Activated CD8-positive, alpha-beta T cell treated with anti-CD3 and anti-CD28 coated beads, Interleukin-2, amount 10 ng/mL, durations not matched to agents 7 days and 5 days (primary cell): ENCODE measurements at regions not wholly inside any gene's neighbourhood (a gene's known extent, or its start where the extent isn't known, plus 50 kb on each side); places are given as distances from the start of the nearest gene placed in this dataset.
"Not testable (repeated sequence)": the region's sequence is repeated elsewhere in the genome, so short reads cannot be mapped to it uniquely, and the experiment has no call there.

ENCODE experiments used
- ATAC-seq: fragments of 150-1000 bp; cut with Tn5 transposase; one replicate; pipeline ENCODE4 v1.10.0; 2021; ENCODE audit warnings: moderate library complexity
- CTCF ChIA-PET: fragments of 350-600 bp; sonication (Branson Sonifier 250); formaldehyde crosslinking; loops from one replicate; lab custom pipeline; 2021; ENCODE audit warnings: antibody characterized with exemption; lab: Charles Lee
- POLR2A ChIA-PET: fragments of 350-600 bp; sonication (Branson Sonifier 250); formaldehyde crosslinking; loops from one replicate; lab custom pipeline; 2021; ENCODE audit warnings: antibody characterized with exemption; lab: Charles Lee
- DNase-seq: peaks from one replicate; pipeline ENCODE4 v3.0.0-alpha.2; 2020
- H3K27ac Mint-ChIP-seq: one replicate; pipeline ENCODE4 v1.8.0; 2021; ENCODE audit warnings: mild to moderate bottlenecking, mixed read lengths
- H3K27me3 Mint-ChIP-seq: one replicate; pipeline ENCODE4 v1.8.0; 2021; ENCODE audit warnings: low read depth, mixed read lengths
- H3K36me3 Mint-ChIP-seq: one replicate; pipeline ENCODE4 v1.8.0; 2021; ENCODE audit warnings: low read depth, mixed read lengths
- H3K4me1 Mint-ChIP-seq: one replicate; pipeline ENCODE4 v1.8.0; 2021; ENCODE audit warnings: low read depth, mixed read lengths
- H3K4me3 Mint-ChIP-seq: one replicate; pipeline ENCODE4 v1.8.0; 2021; ENCODE audit warnings: mild to moderate bottlenecking, mixed read lengths
- H3K9me3 Mint-ChIP-seq: one replicate; pipeline ENCODE4 v1.8.0; 2022; ENCODE audit warnings: mixed read lengths; ENCODE audit not compliant: insufficient read depth

GRCh38 chr2:160613466-160614153, 120.0 kb upstream of the RBMS1 start:
- no peak for DNase-seq
- CTCF ChIA-PET: no interaction called here
- Mint-ChIP-seq H3K27me3 (peaks cover 2% of the 10 kb centered on the region), H3K27ac (no peak overlapping the region), H3K4me3 (no peak overlapping the region), H3K4me1 (peaks cover 8% of the 10 kb centered on the region), H3K36me3 (peaks cover 3% of the 10 kb centered on the region), H3K9me3 (peaks cover 12% of the 10 kb centered on the region)
- POLR2A ChIA-PET: no interaction called here
- no peak for ATAC-seq

- Mint-ChIP-seq H3K27me3 (peaks cover 2% of the 10 kb centered on the region), H3K4me1 (peaks cover 8% of the 10 kb centered on the region), H3K36me3 (peaks cover 3% of the 10 kb centered on the region), H3K9me3 (peaks cover 12% of the 10 kb centered on the region), H3K4me3 (no peak overlapping the region), H3K27ac (no peak overlapping the region)
- DNase-seq (no peak), ATAC-seq (no peak)
- CTCF ChIA-PET: no interaction called here
- POLR2A ChIA-PET: no interaction called here
Observed at GRCh38 chr2:160614391-160614790, 120.8 kb upstream of the RBMS1 start.

GRCh38 chr2:160615706-160616105, 122.1 kb upstream of the RBMS1 start:
- H3K4me1 Mint-ChIP-seq: peaks cover 8% of the 10 kb centered on the region
- H3K4me3 Mint-ChIP-seq: no peak overlapping the region
- ATAC-seq: no peak
- ChIA-PET POLR2A (no interaction called here), CTCF (no interaction called here)
- H3K9me3 Mint-ChIP-seq: peaks cover 12% of the 10 kb centered on the region
- peaks cover 3% of the 10 kb centered on the region for H3K36me3 Mint-ChIP-seq
- H3K27ac Mint-ChIP-seq: no peak overlapping the region
- DNase-seq: no peak
- H3K27me3 Mint-ChIP-seq: peaks cover 2% of the 10 kb centered on the region

- ChIA-PET CTCF (no interaction called here), POLR2A (no interaction called here)
- Mint-ChIP-seq H3K27ac (no peak overlapping the region), H3K4me1 (peaks cover 8% of the 10 kb centered on the region), H3K36me3 (peaks cover 3% of the 10 kb centered on the region), H3K9me3 (peaks cover 12% of the 10 kb centered on the region), H3K27me3 (peaks cover 2% of the 10 kb centered on the region), H3K4me3 (no peak overlapping the region)
- ATAC-seq (no peak), DNase-seq (no peak)
Observed at GRCh38 chr2:160616149-160616548, 122.5 kb upstream of the RBMS1 start.

GRCh38 chr2:160621748-160622147, 128.1 kb upstream of the RBMS1 start:
- Mint-ChIP-seq H3K36me3 (no peaks in the 10 kb centered on the region), H3K4me1 (no peaks in the 10 kb centered on the region), H3K9me3 (no peaks in the 10 kb centered on the region), H3K27me3 (no peaks in the 10 kb centered on the region), H3K4me3 (no peak overlapping the region), H3K27ac (no peak overlapping the region)
- ChIA-PET POLR2A (no interaction called here), CTCF (no interaction called here)
- ATAC-seq (no peak), DNase-seq (no peak)

- ATAC-seq, H3K27ac Mint-ChIP-seq, H3K36me3 Mint-ChIP-seq, H3K27me3 Mint-ChIP-seq, POLR2A ChIA-PET, H3K4me1 Mint-ChIP-seq, CTCF ChIA-PET, H3K9me3 Mint-ChIP-seq, DNase-seq, H3K4me3 Mint-ChIP-seq: not testable (repeated sequence)
Observed at GRCh38 chr2:160628020-160628637, 134.5 kb upstream of the RBMS1 start.

- no peak for DNase-seq
- no peaks in the 10 kb centered on the region for H3K27me3 Mint-ChIP-seq
- H3K27ac Mint-ChIP-seq: no peak overlapping the region
- no peaks in the 10 kb centered on the region for H3K36me3 Mint-ChIP-seq
- no peaks in the 10 kb centered on the region for H3K9me3 Mint-ChIP-seq
- no peak for ATAC-seq
- H3K4me1 Mint-ChIP-seq: no peaks in the 10 kb centered on the region
- POLR2A ChIA-PET: no interaction called here
- CTCF ChIA-PET: no interaction called here
- H3K4me3 Mint-ChIP-seq: no peak overlapping the region
Observed at GRCh38 chr2:160628811-160629210, 135.2 kb upstream of the RBMS1 start.

GRCh38 chr2:160630801-160631590, 137.4 kb upstream of the RBMS1 start:
- H3K4me1 Mint-ChIP-seq: no peaks in the 10 kb centered on the region
- H3K27ac Mint-ChIP-seq: no peak overlapping the region
- no peaks in the 10 kb centered on the region for H3K36me3 Mint-ChIP-seq
- H3K27me3 Mint-ChIP-seq: no peaks in the 10 kb centered on the region
- ChIA-PET POLR2A (interaction anchor here (0.8 kb wide), 1 partner anchor 19 kb away, joined by 3 read pairs; no protein-coding TSS in a partner anchor), CTCF (no interaction called here)
- H3K4me3 Mint-ChIP-seq: no peak overlapping the region
- no peak for DNase-seq
- H3K9me3 Mint-ChIP-seq: no peaks in the 10 kb centered on the region
- ATAC-seq: no peak

- CTCF ChIA-PET: no interaction called here
- Mint-ChIP-seq H3K4me3 (no peak overlapping the region), H3K27me3 (no peaks in the 10 kb centered on the region), H3K4me1 (no peaks in the 10 kb centered on the region), H3K27ac (no peak overlapping the region), H3K36me3 (no peaks in the 10 kb centered on the region), H3K9me3 (no peaks in the 10 kb centered on the region)
- DNase-seq (no peak), ATAC-seq (no peak)
- POLR2A ChIA-PET: no interaction called here
Observed at GRCh38 chr2:160632084-160632975, 138.7 kb upstream of the RBMS1 start.

GRCh38 chr2:160634436-160634835, 140.8 kb upstream of the RBMS1 start:
- Mint-ChIP-seq H3K36me3 (peaks cover 2% of the 10 kb centered on the region), H3K27me3 (no peaks in the 10 kb centered on the region), H3K4me3 (no peak overlapping the region), H3K27ac (no peak overlapping the region), H3K4me1 (no peaks in the 10 kb centered on the region), H3K9me3 (peaks cover 4% of the 10 kb centered on the region)
- ATAC-seq (no peak), DNase-seq (no peak)
- POLR2A ChIA-PET: no interaction called here
- CTCF ChIA-PET: no interaction called here

GRCh38 chr2:160635488-160635887, 141.9 kb upstream of the RBMS1 start:
- peaks cover 5% of the 10 kb centered on the region for H3K36me3 Mint-ChIP-seq
- H3K4me3 Mint-ChIP-seq: no peak overlapping the region
- ChIA-PET CTCF (no interaction called here), POLR2A (no interaction called here)
- no peaks in the 10 kb centered on the region for H3K4me1 Mint-ChIP-seq
- H3K27me3 Mint-ChIP-seq: no peaks in the 10 kb centered on the region
- ATAC-seq (no peak), DNase-seq (no peak)
- no peak overlapping the region for H3K27ac Mint-ChIP-seq
- H3K9me3 Mint-ChIP-seq: peaks cover 11% of the 10 kb centered on the region
